ENCODE measurements at regions not wholly inside any gene's neighbourhood (a gene's known extent, or its start where the extent isn't known, plus 50 kb on each side); places are given as distances from the start of the nearest gene placed in this dataset.
"Not testable (repeated sequence)": the region's sequence is repeated elsewhere in the genome, so short reads cannot be mapped to it uniquely, and the experiment has no call there.

GRCh38 chr20:11976966-11977365 is 59.3 kb downstream of the BTBD3 start:
- DNase-seq, result no peak

GRCh38 chr20:11978496-11978895 is 60.8 kb downstream of the BTBD3 start:
- no peak for DNase-seq

- peak in 4 of 56 donors; percentile 5 to 34 (median 6) for DNase-seq
Measured at GRCh38 chr20:11979306-11979990, 61.8 kb downstream of the BTBD3 start.

GRCh38 chr20:11980263-11980662 is 62.6 kb downstream of the BTBD3 start:
- no peak for DNase-seq

- DNase-seq, result no peak
Measured at GRCh38 chr20:11981366-11981947, 63.8 kb downstream of the BTBD3 start.

GRCh38 chr20:11982289-11982954 is 64.7 kb downstream of the BTBD3 start:
- DNase-seq, result no peak

- DNase-seq, result no peak
Measured at GRCh38 chr20:11982955-11983470, 65.3 kb downstream of the BTBD3 start.

- DNase-seq, result no peak
Measured at GRCh38 chr20:11986954-11987353, 69.3 kb downstream of the BTBD3 start.

- no peak for DNase-seq
Measured at GRCh38 chr20:11987526-11987925, 69.8 kb downstream of the BTBD3 start.

GRCh38 chr20:11989018-11989771 is 71.5 kb downstream of the BTBD3 start:
- no peak for DNase-seq

- peak in 5 of 56 donors; percentile 3 to 53 (median 32) for DNase-seq
Measured at GRCh38 chr20:11992426-11992825, 74.7 kb downstream of the BTBD3 start.

- DNase-seq, result no peak
Measured at GRCh38 chr20:11993886-11994461, 76.3 kb downstream of the BTBD3 start.

- peak in 38 of 56 donors; percentile 4 to 81 (median 40) for DNase-seq
Measured at GRCh38 chr20:11995805-11996567, 78.3 kb downstream of the BTBD3 start.

- not testable (repeated sequence) for DNase-seq
Measured at GRCh38 chr20:12004776-12005175, 87.1 kb downstream of the BTBD3 start.

- peak in 13 of 56 donors; percentile 2 to 64 (median 9) for DNase-seq
Measured at GRCh38 chr20:12012241-12013222, 94.8 kb downstream of the BTBD3 start.

GRCh38 chr20:12014276-12014675 is 96.6 kb downstream of the BTBD3 start:
- DNase-seq, result no peak

- DNase-seq, result no peak
Measured at GRCh38 chr20:12014736-12015135, 97.0 kb downstream of the BTBD3 start.

- no peak for DNase-seq
Measured at GRCh38 chr20:12016291-12016690, 98.6 kb downstream of the BTBD3 start.

GRCh38 chr20:12019715-12020114 is 102.0 kb downstream of the BTBD3 start:
- DNase-seq, result no peak

All from amygdala (tissue), 56 donors.